GM18517 (cell line): ENCODE measurements at regions not wholly inside any gene's neighbourhood (a gene's known extent, or its start where the extent isn't known, plus 50 kb on each side); places are given as distances from the start of the nearest gene placed in this dataset.

ENCODE experiments used
- ATAC-seq: cut with Tn5 transposase; IDR thresholded peaks from one replicate; pipeline ENCODE4 v1.9.1; 2021; ENCODE audit warnings: mild to moderate bottlenecking, moderate library complexity; ENCODE audit not compliant: unreplicated experiment

- no peak for ATAC-seq
Measured at GRCh38 chr3:124586126-124587052, 143.9 kb upstream of the UMPS start.

GRCh38 chr3:124587053-124587408 is 143.2 kb upstream of the UMPS start:
- ATAC-seq = no peak

DNA sequence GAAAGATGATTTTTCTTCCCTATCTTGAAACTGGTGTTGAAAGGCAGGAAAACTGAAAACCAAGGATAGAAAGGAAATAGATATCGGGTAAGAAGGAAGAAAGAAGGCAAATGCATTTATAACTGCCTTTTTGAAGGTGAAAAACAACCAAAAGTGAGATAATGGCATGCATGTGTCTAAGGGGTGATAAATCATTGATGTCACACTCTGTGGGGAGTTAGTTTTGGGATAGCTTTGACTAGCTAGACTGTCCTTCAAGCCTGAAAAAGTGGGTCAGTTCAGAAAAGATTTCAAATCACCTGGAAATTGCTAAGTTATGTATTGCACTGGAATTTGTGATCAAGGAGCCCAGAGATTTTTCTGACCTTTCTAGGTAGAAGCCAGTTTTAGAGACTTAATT is 142.2 kb upstream of the UMPS start:
- no peak for ATAC-seq

- no peak for ATAC-seq
Measured at GRCh38 chr3:124588794-124589193, 141.5 kb upstream of the UMPS start.

DNA sequence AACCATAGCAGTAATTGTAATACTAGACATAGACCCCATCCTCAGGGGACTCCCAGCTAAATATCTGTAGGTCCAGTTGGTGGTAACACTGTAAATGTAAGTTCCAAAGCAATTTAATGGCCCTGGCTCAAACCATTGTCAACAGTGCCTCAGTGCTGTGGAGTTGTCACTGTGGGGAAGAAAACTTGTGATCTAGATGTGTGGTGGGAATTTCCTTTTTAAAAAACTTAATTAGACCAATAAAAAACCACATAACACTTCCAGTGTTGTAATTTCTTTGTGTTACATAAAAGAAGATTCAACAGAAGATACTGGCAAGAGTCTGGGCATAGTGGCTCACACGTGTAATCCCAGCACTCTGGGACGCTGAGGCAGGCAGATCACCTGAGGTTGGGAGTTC is 138.6 kb upstream of the UMPS start:
- ATAC-seq = no peak

- ATAC-seq = peak; percentile 49
Measured at GRCh38 chr3:124592658-124593441, 137.4 kb upstream of the UMPS start.

DNA sequence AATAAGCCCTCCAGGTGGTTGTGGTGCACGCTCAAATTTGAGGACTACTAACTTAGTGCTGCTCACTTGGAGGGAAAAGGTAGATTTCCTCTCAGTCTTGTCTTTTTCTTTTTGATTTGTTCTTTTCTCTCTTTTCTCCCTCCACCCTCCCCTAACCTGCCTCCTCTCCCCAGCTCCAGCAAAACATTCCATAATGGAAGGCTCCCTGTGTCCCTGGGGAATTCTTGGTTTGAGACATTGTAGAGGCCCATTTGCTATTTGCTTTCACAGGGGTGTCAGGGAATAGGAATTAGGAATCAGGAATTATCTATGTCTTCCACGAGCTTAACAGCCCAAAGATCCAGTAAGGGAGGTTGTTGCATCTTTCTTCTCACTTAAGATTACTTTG is 136.8 kb upstream of the UMPS start:
- no peak for ATAC-seq

DNA sequence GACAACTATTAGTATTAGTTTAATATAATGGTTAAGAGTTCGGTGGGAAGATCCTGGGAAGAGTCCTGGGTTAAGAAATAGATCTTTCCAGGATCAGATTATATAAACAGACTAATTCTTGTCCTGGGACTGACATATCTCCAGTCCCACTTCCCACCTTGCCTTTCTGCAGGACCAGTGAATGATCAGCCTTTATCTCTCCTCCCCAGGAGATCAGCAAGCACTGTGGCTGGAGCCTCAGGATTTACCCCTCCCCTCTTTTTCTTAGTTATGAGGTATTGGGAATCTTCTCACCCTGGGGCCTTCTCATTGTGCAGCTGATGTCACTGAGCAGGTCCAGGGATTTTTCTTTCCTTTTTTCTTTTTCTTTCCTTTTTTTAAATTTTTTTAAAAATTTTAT is 135.7 kb upstream of the UMPS start:
- ATAC-seq = no peak

GRCh38 chr3:124597273-124597672 is 133.0 kb upstream of the UMPS start:
- no peak for ATAC-seq

DNA sequence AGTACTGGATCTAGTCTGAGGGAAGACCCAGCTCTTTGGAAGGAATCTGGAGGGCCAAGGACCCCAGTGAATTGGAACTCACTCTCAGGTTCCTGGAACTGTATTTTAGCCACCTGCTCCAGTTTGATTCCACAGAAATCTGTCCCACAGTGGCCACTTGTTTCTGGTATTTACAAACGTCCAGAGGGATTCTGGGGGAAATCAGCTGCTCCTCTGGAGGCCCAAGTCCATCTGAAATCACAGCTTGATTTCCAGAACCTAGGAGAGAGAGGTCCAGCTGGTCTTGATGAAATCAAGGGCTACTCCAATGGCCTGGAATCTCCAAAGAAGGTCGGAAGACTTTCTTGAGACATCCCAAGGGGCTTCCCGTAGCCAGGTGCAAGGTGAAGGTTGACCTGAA is 132.3 kb upstream of the UMPS start:
- no peak for ATAC-seq

DNA sequence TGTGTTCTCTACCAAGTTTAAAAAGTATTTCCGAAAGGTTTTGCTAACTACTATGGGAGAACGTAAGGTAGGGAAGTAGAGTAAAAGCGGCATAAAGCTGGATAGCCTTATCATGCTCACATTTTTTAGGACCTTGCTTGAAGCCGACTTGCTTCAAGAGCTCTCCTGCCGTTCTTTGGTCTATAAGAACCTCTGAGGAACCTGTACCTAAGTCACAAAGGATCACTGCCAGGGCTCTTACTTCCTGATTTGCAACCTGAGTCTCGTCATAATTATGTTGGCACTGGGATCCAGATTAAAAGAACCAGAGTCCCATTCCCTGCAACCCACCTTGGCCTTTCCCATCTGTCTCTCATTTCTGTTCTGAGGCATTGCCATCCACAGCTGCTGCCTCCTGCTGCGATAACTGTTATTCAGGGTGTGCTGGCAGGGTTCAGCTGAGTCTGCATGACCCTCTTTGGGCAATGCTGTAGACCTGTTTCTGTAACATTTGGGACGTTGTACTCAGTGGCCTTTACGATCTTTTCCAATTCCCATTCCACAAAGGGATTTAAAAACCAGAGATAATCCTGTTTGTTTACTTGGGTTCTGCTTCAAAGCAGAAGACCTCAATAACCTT is 131.0 kb upstream of the UMPS start:
- ATAC-seq = no peak

DNA sequence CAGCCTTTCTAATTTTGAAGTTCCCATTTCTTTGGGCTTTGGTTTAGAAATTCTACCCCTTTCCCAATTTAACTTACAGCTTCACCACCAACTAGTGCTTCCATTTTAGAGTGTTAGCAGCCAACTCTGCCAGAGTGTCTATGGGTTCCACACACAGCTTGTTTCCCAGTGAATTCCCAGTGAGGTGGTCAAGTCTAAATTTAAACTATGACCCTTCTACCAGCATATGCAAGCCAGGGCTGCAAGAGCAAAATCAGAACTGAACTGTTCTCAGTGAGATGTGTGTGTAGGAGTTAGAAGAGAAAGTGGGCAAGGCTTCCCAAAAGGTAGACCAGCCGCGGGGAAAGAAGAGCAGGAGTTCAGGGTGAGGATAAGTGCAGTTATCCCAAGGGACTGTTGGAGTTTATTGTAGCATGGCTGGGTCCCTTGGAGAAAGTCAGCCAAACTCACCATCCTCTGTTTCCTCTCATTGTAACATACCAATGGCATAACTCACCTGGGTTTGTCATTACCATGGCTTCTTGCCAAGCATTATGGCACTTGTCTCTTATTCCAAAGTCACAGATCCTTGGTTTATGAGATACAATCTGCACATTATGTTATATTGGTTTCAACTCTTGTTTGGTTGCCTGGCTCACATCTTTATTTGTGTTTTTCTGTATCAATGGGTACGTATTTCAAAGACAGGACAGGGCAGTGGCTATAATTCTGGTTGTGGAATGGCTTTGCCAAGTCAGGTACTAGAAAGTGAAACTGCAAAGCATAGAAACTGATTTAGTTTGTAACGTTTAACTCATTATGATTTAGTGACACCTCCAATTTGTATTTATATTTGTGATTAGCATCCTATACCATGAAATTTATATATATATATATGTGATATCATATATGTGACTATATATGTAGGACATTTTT is 130.2 kb upstream of the UMPS start:
- ATAC-seq = no peak

GRCh38 chr3:124600765-124601164 is 129.5 kb upstream of the UMPS start:
- no peak for ATAC-seq

DNA sequence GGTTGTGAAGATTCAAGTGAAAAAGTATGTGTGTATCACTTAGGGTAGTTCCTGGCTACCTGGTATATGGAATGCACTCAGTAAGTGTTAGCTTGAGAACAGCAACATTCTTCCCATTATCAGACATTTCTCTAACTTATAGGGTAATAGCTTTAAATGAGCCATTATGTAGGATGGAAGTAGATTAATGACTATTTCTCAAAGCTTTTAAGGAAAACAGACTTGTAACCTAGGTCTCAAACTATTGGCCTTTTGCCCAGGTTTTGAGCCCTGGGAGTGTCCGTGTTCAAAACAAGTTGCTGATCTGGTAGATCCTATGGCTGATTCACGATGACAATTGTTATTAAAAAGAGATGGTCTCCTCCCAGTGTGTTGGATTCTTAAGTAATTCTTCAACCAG is 129.1 kb upstream of the UMPS start:
- ATAC-seq = no peak

GRCh38 chr3:124602980-124603627 is 127.1 kb upstream of the UMPS start:
- no peak for ATAC-seq

GRCh38 chr3:124605781-124606579 is 124.3 kb upstream of the UMPS start:
- ATAC-seq = no peak

DNA sequence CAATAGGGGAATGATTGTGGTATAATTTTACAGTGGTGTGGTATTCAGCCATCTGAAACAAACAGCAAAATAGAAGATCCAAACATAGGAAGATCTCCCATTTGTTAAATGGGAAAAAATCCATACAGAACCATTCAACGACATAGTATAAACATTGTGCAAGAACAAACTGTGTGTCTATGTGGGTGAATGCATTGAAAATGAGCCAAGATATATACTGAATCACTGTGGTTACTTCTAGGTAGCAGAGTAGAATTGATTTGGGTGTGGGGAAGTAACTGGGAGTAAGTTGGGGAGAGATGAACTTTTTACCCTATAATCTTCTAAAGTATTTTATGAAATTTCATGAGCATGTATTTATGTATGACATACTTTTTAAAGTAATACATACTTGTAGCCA is 123.1 kb upstream of the UMPS start:
- ATAC-seq = no peak

DNA sequence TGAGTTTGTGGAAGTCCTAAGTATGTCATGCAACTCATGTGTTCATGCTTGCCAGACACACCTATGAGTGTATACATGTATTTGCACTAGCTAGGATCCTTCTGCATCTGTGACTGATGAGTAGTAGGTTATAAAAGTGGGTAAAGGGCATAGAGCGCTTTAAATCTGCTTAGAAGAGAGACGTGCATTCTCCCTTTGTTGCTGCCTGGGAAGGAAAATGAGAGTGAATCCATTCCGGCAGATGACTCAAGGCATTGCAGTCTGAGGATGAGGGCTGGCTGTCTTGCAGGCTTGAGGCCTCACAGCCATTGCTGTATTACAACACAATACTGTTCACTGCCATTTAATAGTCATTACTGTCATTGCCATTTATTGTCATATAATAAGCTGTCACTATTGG is 120.8 kb upstream of the UMPS start:
- ATAC-seq = no peak

GRCh38 chr3:124610130-124610529 is 120.1 kb upstream of the UMPS start:
- ATAC-seq = no peak
